ENCODE measurements at regions not wholly inside any gene's neighbourhood (a gene's known extent, or its start where the extent isn't known, plus 50 kb on each side); places are given as distances from the start of the nearest gene placed in this dataset.
A peak's percentile ranks its signal among the peaks of the same experiment; 100 is the strongest.

DNA sequence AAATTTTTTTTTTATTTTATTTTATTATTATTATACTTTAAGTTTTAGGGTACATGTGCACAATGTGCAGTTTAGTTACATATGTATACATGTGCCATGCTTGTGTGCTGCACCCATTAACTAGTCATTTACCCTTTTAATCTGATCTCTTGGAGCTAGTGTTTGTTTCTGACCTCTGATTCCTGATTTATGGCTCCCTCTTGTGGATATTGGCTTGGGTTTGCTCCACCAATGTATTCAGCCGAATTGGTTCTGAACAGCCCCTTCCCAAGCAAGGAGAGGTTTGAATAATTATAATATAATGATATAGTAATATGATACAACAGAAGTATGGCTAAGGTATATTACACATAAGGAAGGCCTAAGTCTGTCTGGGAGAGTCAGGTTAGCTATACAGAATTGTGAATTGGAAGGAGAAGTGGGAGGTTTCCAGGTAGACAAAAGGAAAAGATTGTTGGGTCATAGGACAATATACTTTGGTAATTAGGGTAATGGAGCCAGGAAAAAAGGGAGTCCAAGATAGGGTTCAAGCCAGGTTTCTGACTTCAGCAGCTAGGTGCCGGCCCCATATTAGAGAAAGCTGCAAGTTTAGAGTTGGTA, 53.1 kb upstream of the HMCN1 start:
- DNase-seq, result peak in 1 of 5 experiments; percentile 63

DNA sequence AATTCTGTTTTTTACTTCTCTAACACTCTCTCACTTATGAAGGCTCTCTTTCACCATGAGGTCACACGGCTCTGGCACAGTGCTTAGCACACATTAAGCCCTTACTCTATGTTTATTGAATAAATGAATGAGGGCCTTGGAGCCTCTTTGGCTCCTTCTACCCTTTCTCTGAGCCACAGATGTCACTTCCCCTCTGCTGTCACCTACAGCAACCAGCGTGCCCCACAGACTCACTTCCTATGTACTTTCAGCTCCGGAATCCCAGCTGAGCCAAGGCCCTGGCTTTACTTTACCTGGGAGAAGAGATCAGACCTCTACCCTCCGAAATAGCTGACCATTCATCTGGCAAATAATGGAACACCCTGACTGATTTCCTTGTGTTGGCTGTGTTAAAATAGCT, 53.7 kb upstream of the HMCN1 start:
- peak in 1 of 5 experiments; percentile 33 for DNase-seq

DNA sequence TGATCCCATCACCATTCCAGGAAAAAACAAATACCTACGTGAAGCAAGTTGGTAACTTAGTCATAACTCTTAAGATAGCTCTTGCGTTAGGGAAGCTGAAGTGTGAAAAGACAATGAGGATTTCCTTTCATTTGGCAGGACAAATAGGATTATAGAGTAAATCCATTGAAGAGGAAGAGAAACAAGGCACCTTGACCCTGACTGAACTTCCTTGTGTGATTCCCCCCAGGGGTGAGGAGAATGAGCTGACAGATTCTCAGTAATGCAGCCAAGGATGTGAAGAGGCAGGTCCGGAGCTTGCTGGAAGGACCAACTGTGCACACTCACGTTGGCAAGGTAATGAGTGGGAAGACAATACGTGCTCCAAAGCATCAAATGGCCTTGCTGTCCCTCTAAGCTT, 55.0 kb upstream of the HMCN1 start:
- DNase-seq, result no peak

DNA sequence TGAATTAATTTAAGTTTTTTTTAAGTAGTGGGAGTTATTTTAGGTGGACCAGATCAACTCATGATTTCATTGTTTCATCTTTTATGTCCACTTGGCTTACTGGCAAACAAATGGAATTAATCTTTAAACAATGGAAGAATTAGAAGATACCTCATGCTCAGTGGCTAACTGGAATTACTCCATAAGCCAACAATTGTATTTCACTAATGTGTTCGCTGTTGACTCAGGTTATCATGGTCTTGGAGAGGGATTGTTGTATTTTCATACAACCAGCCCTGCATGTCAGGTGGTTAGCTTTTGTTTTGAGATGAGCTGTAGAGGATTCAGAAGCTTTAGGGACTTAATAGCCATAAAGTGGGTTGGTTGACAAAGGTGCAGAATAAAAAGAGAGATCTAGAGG, 57.2 kb upstream of the HMCN1 start:
- DNase-seq, result no peak

DNA sequence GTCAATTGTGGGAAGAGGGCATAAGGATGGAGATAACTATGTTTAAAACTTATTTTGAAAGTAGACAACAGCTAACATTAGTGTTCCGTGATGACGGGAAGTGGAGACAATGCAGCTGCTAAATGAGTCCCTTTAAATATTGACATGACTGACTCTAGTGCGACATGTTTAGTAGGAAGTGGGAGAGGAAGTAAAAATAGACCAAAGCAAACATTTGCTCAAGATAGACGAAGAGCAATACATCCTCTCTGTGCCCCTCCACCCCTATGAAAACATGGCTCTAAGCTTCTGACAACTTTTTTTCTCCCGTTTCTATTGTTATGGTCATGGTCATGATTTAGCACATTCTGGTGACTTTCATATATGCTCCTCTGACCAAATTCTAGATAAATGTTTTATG, 60.0 kb upstream of the HMCN1 start:
- peak in 1 of 5 experiments; percentile 66 for DNase-seq

DNA sequence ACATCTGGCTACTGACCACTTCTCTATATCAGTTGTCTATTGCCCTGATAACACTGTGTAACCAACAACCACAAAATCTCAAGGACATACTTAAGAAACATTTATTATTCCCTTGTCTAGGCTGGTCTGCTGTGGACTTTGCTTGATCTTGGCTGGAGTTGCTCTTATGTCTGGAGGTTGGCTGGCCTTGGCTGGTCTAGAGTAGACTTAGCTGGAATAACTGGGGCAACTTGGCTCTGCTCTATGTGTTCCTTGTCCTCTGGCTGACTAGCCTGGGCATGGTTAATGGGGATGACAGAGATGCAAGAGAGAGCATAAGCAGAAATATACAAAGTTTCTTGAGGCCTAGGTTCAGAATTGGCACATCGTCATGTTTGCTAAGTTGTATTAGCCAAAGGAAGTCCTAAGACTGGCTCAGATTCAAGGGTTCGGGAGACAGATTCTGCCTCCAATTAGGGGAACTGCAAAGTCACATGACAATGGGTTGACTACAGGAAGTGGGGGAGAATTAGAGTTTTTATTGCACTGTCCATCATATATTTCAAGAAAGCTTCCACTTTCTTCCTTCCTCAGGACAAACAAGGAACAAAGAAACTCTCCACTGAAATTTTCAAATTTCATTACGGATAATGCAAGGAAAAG, 61.4 kb upstream of the HMCN1 start:
- no peak for DNase-seq

DNA sequence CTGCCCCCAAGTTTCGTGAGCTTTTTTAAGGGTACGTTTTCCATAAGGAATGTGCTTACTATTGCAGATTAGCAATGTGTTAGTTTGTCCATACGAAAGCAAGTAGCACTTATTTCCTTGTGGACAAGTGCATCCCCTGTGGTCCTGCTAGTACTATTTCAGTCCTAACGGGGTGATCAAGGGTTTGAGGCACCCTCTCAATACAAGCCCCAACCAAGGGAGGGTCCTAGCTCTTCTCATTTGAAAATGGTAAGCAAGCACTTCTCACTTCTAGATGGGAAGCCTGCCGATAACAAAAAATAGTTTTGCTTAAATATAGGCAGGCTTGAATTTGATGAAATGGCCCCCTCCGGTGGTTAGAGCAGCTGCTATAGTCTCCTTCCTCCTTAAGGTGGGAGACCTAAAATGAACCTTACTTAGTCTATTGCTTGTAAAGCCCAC, 64.0 kb upstream of the HMCN1 start:
- DNase-seq, result peak in 2 of 5 experiments; percentile 38 to 76

DNA sequence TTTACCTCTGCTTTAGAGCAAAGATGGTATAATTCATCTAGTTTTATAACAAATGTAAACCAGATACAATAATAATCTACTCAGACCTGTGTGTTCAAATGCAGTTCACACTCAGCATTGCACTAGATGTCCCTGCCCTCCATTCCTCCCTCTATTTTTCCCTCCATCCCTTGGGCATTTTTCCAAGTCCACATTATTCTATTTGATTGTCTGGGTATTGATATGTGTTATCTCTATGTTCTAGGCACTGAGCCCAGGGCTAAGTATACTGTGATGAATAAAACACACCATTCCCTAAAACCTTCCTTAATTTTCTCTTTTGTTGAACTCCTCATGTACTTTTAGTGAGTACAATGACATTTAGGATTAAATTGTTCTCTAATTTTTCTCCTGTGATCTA, 66.2 kb upstream of the HMCN1 start:
- no peak for DNase-seq

DNA sequence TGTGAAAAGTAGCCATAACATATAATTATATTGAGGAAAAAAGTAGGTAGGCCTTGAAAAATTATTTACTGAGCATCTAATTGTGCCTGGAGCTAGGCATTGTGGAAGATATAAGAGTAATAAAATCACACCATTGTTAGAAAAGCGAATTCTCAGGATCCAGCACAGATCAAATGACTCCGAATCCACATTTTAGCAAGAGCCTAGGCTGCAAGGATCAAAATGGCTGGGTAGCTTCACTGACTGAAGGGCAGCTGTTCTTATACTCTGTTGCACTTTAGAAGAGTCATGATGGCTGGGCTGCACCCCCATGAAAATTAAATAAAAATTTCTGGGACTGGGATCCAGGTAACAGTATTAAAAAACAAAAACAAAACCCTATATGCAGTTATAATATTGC, 67.6 kb upstream of the HMCN1 start:
- no peak for DNase-seq

DNA sequence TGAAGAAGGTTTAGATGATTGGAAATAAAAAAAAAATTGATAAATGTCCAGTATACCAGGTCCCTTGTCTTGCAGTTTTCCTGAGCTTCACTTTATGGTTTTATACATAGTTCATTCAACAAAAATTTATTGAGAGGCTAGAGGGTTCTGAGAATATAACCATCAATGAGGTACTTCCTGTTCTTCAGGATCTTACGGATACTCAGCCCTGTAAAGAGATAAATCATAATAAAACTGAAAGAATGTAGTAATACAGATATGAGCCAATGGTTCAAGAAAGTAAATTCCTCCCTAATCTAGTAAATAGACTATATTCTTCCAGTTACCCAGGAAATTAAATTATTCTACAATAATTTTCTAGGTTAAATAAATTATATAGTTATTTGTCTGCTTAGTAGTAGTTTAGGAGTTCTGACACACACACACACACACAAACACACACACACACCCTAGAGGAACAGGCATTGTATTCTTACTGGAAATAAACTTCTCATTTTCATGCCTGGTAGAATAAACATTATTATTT, 70.4 kb upstream of the HMCN1 start:
- DNase-seq, result peak in 1 of 5 experiments; percentile 39

DNA sequence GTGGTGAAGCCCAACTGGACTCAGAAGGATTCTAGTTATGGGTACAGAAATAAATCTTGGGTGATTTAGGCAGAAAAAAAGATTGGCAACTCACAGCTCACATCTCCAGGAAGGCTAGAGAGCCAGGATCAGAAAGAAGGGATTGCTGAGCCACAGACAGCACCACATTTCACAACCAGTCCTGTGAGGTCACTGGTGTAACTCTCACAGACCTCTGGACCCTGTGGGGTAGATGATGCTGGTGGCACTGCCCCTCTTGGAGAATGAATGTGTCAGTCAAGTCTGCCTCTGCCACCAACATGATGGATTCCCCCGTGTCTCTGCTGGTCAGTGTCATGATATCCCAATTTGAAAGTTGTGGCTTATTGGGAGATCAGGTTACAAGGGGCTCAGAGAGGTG, 70.9 kb upstream of the HMCN1 start:
- DNase-seq, result no peak

DNA sequence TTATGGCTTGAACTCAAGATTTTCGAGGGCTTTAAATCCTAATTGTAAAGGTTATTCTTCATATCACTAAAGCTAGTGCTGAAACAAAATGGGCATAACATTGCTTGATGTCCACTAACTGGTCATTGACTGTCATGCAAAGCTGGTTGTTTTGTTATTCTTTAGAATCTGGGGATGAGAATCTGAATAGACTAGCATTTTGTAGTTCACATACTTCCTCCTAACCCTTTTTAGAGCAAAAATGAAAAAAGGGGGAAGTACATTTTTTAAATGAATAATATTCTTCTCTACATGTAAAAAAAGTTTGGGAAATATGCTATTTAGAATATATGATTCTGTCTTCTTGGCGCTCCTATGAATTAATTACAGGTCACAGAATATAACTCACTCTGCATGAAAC, 72.2 kb upstream of the HMCN1 start:
- DNase-seq, result no peak

DNA sequence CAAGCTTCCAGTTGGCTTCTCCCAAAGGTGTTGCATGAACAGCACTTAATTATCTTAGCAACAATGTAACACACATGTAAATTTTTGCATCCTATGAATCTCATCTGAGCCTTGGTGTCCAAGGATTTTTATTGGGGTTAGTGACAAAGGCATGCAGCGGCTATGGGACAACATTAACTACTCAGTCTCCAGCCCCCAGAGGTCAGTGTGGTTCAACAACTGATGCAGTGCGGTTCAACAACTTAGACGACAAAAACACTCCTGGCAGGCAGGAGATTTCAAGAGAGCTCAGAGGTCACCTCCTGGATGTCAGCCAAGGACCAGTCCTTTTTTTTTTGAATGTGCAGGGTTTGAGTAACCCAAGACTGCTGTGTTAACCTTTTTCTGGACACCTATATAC, 77.5 kb upstream of the HMCN1 start:
- DNase-seq, result no peak

DNA sequence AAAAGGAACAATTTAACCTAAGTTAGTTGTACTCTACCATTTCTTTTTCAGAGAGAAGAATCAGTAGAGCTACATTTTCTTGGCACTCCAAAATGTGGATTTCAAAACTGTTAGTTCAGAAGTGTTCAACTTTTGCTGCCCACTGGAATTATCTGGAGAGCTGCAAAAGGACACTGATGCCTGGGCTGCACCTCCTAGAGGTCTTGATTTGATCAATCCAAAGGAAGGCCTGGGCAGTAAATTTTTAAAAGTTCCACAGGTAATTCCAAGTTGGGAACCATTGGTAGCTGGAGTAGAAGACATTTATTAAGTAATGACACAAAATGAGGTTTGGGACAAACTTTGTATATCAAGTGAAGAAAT, 79.3 kb upstream of the HMCN1 start:
- DNase-seq, result no peak

DNA sequence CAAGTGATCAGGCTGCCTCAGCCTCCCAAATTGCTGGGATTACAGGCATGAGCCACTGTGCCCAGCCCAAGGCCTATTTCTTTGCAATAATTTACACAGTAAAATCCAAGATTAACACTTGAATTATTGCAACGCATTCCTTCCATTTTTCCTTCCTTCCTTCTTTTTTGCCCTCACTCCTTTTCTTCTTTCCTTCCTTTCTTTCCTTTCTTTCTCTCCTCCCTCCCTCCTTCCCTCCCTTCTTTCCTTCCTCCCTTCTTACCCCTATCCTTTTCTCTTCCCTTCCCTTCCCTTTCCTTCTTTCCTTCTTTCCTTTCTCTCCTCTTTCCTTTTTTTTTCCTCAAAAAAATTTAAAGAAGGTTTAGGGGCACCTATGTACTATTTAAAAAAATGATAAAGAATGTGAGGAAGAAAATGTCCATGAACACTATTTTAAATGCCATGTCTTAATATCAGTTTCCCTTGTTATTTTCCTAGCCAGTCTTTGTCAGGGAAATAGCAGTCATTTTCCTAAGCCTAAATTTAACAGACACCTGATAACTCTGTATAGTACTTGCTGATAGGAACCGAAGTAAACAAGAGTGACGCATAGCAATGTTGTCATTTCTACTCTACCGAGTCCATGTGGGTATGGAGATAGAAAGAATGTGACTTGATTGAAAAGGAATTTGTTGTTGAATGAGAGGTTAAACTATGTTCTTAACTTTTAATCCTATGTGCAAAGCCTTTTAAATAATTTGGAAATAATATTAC, 79.8 kb upstream of the HMCN1 start:
- no peak for DNase-seq

DNA sequence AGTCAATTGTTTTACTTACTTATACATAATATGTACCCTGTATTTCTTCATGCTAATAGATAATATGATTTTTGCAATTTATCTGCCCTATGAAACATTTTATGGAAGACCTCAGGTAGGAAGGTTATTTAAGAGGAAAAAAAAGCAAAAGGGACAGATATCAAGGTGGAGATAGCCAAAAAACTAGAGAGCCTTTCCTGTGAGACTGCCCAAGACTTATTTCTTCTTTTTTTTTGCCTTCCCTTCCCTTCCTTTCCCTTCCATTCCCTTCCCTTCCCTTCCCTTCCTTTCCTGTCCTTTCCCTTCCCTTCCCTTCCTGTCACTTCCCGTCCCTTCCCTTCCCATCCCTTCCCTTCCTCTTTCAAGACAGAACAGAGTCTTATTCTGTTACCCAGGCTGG, 80.6 kb upstream of the HMCN1 start:
- DNase-seq, result no peak

DNA sequence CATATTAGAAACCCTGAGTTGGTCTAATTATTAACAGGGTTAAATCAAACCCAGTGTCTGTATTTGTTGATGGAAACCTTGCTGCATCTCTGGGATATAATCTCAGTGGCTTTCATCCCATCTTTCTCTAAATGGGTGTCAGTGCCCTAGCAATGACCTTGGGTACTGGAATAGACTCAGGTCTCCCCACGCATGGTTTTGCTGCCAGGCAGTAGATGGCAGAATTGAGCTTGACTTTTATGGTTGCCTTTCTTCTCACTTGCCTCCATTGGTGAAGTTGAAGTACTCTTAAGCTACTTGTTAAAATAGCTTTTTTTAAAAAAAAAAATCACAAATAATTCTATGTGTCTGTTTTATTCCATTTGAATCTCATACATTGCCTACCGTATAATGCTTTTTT, 81.8 kb upstream of the HMCN1 start:
- DNase-seq, result peak in 1 of 5 experiments; percentile 49

DNA sequence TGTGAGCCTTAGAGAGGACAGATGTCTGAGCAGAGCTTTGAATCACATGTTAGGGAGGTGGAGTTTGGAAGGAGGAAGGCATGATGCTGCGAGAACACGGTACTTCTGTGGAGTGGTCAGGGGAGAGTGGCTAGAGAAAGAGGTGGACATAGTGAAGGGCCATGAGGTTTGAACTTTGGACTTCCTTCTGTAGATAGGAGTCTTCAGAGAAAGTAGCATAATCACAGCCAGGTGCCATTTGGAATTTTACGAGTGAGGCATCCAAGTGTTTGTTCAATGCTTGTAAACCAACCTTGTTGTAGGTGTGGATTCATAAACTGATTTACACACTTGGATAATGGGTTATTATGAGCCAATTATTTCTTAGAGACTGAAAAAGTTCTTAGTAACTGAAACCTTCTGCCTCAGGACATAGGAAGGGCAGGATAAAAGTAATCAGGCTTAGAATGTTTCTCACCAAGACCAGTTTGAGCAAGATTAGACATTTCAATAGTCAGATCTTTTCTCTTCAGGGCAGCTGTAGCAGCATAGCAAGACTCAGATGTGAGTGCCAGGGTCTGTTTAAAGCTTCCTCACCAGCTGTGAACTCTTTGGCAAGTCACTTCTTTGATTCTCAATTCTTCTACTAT, 83.5 kb upstream of the HMCN1 start:
- DNase-seq, result no peak

DNA sequence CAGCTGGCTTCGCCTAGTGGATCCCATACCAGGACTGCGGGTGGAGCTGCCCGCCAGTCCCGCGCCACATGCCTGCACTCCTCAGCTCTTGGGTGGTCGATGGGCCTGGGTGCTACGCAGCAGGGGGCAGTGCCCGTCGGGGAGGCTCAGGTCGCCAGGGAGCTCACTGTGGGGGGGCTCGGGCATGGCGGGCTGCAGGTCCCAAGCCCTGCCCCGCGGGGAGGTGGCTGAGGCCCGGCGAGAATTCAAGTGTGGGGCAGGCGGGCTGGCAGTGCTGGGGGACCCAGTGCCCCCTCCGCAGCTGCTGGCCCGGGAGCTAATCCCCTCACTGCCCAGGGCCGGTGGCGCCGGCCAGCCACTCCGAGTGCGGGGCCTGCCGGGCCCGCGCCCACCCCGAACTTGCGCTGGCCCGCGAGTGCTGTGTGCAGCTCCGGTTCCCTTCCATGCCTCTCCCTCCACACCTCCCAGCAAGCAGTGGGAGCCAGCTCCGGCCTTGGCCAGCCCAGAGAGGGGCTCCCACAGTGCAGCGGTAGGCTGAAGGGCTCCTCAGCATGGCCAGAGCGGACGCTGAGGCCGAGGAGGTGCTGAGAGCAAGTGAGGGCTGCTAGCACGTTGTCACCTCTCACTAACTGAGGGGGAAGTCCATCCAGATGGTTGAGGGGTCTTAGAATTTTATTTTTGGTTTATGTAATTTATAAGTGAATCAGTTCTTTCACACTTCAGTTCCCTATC, 85.2 kb upstream of the HMCN1 start:
- no peak for DNase-seq

DNA sequence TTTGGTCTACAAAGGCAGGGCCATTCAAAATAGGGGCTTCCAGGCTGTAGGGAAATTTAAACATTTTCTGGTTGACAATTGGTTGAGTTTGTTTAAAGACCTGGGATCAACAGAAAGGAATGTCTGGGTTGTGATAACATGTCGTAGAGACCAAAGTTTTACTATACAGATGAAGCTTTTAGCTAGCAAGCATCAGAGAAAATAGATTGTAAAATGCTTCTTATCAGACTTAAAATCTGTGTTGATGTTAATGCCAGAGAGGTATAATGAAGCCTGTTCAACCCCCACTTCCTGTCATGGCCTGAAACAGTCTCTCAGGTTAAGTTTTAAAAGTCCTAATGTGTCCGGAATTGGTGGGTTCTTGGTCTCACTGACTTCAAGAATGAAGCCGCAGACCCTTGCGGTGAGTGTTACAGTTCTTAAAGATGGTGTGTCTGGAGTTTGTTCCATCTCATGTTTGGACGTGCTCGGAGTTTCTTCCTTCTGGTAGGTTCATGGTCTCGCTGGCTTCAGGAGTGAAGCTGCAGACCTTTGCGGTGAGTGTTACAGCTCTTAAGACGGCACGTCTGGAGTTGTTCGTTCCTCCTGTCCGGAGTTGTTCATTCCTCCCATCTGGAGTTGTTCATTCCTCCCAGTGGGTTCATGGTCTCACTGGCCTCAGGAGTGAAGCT, 86.5 kb upstream of the HMCN1 start:
- DNase-seq, result peak in 1 of 5 experiments; percentile 76

DNA sequence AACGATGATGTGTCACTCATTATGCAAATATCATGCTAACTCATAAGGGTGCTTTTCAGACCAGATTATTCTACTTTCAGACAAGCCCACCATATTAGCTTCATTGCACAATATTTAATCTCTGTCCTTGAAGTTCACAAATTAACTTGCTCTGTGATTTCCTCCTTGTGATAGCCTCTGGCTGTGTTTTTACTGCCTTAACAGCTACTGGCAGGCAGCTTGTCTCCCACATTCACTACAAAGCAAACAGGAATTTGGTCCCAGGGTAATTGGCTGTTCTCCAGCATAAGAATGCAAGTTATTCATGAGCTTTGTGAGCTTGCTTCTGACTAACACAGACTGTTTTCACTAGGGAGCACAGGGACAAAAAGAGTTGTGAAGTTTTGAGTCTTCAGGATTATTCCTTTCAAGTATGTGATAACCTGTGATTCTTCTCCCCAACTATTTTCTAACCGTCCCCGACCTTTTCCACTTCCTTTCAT, 87.9 kb upstream of the HMCN1 start:
- DNase-seq, result no peak

DNA sequence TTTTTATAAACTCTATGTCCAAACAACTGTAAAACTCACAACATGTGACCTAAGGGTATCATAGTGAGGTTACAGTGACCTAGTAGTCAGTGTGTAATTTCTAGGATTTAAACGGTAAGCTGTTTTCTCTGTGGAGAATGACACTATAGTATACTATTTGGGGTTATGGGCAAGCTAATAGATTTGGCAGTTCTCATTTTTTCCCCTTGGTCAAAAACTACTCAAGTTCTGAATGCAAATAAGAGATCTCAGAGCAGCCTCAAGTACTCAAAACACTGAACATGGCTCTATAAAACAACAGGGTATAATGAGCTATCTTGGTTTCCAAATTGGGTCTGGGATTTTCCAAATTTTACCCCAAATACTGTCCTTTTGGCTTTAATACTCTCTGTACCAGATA, 88.5 kb upstream of the HMCN1 start:
- no peak for DNase-seq

Data from T-helper 2 cell (primary cell).